Cerebellar nuclear complex (tissue), 1 donor: ENCODE measurements at regions not wholly inside any gene's neighbourhood (a gene's known extent, or its start where the extent isn't known, plus 50 kb on each side); places are given as distances from the start of the nearest gene placed in this dataset.

ENCODE experiments used
- DNase-seq, 2 experiments: peaks; one replicate each; lab custom pipeline; 2025; lab: John Stamatoyannopoulos, UW

GRCh38 chr6:152905551-152906299 is 77.1 kb downstream of the FBXO5 start:
- DNase-seq: no peak

- DNase-seq: no peak
Measured at GRCh38 chr6:152909241-152909640, 73.6 kb downstream of the FBXO5 start.

- DNase-seq: no peak
Measured at GRCh38 chr6:152916035-152916434, 66.8 kb downstream of the FBXO5 start.

GRCh38 chr6:152918991-152919390 is 63.9 kb downstream of the FBXO5 start:
- no peak for DNase-seq

DNA sequence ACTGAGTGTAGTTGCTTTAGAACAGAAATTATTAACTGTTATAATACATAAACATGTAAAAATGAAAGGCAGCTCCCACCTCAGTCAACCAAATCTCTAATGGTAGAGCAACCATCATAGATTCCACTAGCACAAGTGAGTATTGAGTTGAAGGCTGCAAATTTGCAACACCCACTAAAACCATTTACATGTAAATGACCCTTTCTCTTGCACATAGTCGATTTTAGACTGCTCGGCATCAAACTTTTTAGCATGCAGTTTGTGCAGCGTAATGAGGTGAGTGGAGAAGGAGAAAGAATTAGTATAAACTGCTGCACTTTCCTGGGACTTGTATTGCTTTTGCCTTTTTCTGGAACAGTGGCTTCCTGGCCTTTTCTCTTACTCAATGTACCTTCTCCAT is 62.8 kb downstream of the FBXO5 start:
- no peak for DNase-seq
